CD8-positive, alpha-beta memory T cell (primary cell): ENCODE measurements at regions not wholly inside any gene's neighbourhood (a gene's known extent, or its start where the extent isn't known, plus 50 kb on each side); places are given as distances from the start of the nearest gene placed in this dataset.
"Not testable (repeated sequence)": the region's sequence is repeated elsewhere in the genome, so short reads cannot be mapped to it uniquely, and the experiment has no call there.

ENCODE experiments used
- CTCF ChIA-PET: fragments of 350-600 bp; sonication (Branson Sonifier 250); formaldehyde crosslinking; loops from one replicate; lab custom pipeline; 2021; ENCODE audit warnings: antibody characterized with exemption; lab: Charles Lee
- POLR2A ChIA-PET: fragments of 350-600 bp; sonication (Branson Sonifier 250); formaldehyde crosslinking; loops from one replicate; lab custom pipeline; 2021; ENCODE audit warnings: antibody characterized with exemption; lab: Charles Lee
- DNase-seq, 5 donors: peaks; one replicate each; pipeline versions ENCODE4 v3.0.0 to v3.0.0-alpha.2; 2020 to 2022; ENCODE audit warnings: mixed read lengths in 1 of 5
- H3K27ac ChIP-seq: one replicate; pipeline ENCODE4 v1.7.0; 2013; ENCODE audit warnings: low read depth, mild to moderate bottlenecking, low read length, moderate library complexity
- H3K27me3 ChIP-seq: 2 replicates; pipeline ENCODE4 v1.7.0; 2013; ENCODE audit warnings: low read length, mild to moderate bottlenecking; ENCODE audit not compliant: insufficient read depth, poor library complexity, severe bottlenecking
- H3K36me3 ChIP-seq: 2 replicates; pipeline ENCODE4 v1.7.0; 2013; ENCODE audit warnings: mild to moderate bottlenecking, low read length, moderate library complexity; ENCODE audit not compliant: insufficient read depth
- H3K4me1 ChIP-seq: 2 replicates; pipeline ENCODE4 v1.7.0; 2013; ENCODE audit warnings: mild to moderate bottlenecking, low read length, moderate library complexity; ENCODE audit not compliant: insufficient read depth
- H3K4me3 ChIP-seq: 2 replicates; pipeline ENCODE4 v1.7.0; 2013; ENCODE audit warnings: mild to moderate bottlenecking, low read length
- H3K9me3 ChIP-seq: 2 replicates; pipeline ENCODE4 v1.7.0; 2013; ENCODE audit warnings: mild to moderate bottlenecking, low read length
- H3K27ac Mint-ChIP-seq, 8 donors: one replicate each; pipeline ENCODE4 v1.8.0; 2020 to 2021; ENCODE audit warnings: mixed read lengths in 8 of 8, mild to moderate bottlenecking in 6 of 8, inconsistent platforms in 3 of 8, moderate library complexity in 3 of 8
- H3K27me3 Mint-ChIP-seq, 2 donors: one replicate each; pipeline ENCODE4 v1.8.0; 2020 to 2021; ENCODE audit warnings: mixed read lengths in 2 of 2, mild to moderate bottlenecking in 1 of 2, moderate library complexity in 1 of 2
- H3K36me3 Mint-ChIP-seq, 3 donors: one replicate each; pipeline ENCODE4 v1.8.0; 2020 to 2021; ENCODE audit warnings: mixed read lengths in 3 of 3, inconsistent platforms in 1 of 3, mild to moderate bottlenecking in 1 of 3
- H3K4me1 Mint-ChIP-seq, 3 donors: one replicate each; pipeline ENCODE4 v1.8.0; 2020 to 2021; ENCODE audit warnings: mixed read lengths in 3 of 3, inconsistent platforms in 1 of 3, mild to moderate bottlenecking in 1 of 3
- H3K4me3 Mint-ChIP-seq, 7 donors: one replicate each; pipeline ENCODE4 v1.8.0; 2020 to 2021; ENCODE audit warnings: mixed read lengths in 7 of 7, mild to moderate bottlenecking in 6 of 7, moderate library complexity in 4 of 7, inconsistent platforms in 2 of 7
- H3K9me3 Mint-ChIP-seq, 5 donors: one replicate each; pipeline ENCODE4 v1.8.0; 2020 to 2022; ENCODE audit warnings: mixed read lengths in 5 of 5, mild to moderate bottlenecking in 3 of 5, moderate library complexity in 2 of 5, inconsistent platforms in 1 of 5

DNA sequence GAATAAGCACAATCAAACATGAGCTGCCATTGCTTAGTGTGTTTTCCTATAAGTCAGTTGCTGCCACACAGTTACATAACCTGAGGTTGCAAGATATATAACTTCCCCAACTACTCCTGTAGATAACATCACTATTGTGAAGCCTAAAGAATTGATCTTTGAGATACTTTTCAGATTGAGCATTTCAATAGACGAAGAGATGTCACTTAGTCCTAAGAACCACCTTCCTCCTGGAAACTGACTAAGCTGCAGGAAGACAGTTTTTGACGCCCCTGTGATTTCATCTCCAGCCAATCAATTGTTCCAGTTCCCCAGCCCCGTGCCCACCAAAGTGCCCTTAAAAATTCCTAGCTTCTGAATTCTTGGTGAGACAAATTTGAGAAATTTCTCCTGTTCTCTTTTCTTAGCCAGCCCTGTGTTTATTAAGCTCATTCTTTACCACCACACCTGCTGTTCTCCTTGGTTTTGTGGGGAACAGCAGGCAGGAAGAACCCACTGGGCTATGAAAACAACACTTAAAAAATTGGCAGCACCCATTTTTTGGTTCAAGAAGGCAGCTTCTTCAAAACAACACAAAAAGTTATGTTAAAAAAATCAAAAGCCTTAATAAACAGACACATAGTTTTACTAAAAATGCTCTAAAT, 317.1 kb upstream of the PABPC4L start:
- Histone ChIP-seq H3K4me3 (no peak overlapping the region), H3K9me3 (no peaks in the 10 kb centered on the region), H3K27me3 (no peaks in the 10 kb centered on the region), H3K4me1 (no peaks in the 10 kb centered on the region), H3K27ac (no peak overlapping the region), H3K36me3 (no peaks in the 10 kb centered on the region)
- H3K27me3 Mint-ChIP-seq, result no peaks in the 10 kb centered on the region
- H3K9me3 Mint-ChIP-seq, result peaks cover 0 to 15% (median 9%) of the 10 kb centered on the region in 5 donors
- CTCF ChIA-PET, result no interaction called here
- no peak overlapping the region for H3K27ac Mint-ChIP-seq
- DNase-seq, result no peak
- no peak overlapping the region for H3K4me3 Mint-ChIP-seq
- POLR2A ChIA-PET, result no interaction called here
- H3K4me1 Mint-ChIP-seq, result no peaks in the 10 kb centered on the region
- H3K36me3 Mint-ChIP-seq, result no peaks in the 10 kb centered on the region

DNA sequence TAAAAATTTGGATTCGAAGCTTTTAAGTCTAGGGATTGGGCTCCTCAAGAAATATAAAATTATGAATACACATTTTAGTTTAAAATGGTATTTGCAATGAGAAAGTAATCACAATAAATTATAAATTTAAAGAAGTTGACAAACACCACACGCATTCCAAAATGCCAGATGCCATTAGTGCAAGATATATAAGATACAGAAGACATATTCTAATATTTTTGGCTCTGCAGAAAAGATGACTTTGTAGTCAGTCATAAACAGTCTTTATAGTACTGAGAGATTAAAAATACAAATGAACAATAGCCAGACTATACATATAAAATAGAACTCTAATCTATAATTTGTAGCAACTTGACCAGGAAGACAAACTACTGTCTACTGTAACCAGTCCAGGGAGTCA, 309.0 kb upstream of the PABPC4L start:
- H3K27ac Mint-ChIP-seq, result no peak overlapping the region
- Histone ChIP-seq H3K27ac (no peak overlapping the region), H3K4me3 (no peak overlapping the region), H3K27me3 (no peaks in the 10 kb centered on the region), H3K4me1 (no peaks in the 10 kb centered on the region), H3K36me3 (no peaks in the 10 kb centered on the region), H3K9me3 (no peaks in the 10 kb centered on the region)
- H3K4me3 Mint-ChIP-seq, result no peak overlapping the region
- ChIA-PET CTCF (no interaction called here), POLR2A (no interaction called here)
- no peak for DNase-seq
- no peaks in the 10 kb centered on the region for H3K36me3 Mint-ChIP-seq
- H3K4me1 Mint-ChIP-seq, result no peaks in the 10 kb centered on the region
- H3K27me3 Mint-ChIP-seq, result no peaks in the 10 kb centered on the region
- peaks cover 0 to 27% (median 8%) of the 10 kb centered on the region in 5 donors for H3K9me3 Mint-ChIP-seq

DNA sequence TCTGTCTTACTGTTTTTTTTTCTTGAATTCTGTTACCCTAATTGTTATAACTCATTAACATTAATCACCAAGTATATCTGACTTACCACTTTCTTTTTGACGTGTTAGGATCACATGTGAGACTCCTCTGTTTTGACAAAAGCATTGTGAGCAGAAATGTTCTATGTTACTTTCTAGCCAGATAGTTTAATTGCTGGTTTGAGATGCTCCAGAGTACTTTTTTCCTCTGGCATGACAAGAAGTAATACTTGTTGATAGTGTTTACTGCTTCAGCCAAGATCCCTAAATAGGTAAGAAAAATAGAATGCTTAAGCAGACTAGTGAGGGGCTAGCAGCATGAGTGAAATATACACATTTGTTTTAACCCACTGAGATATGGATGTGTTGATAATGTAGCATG, 303.9 kb upstream of the PABPC4L start:
- CTCF ChIA-PET, result no interaction called here
- Mint-ChIP-seq H3K27ac (no peak overlapping the region), H3K4me1 (no peaks in the 10 kb centered on the region)

DNA sequence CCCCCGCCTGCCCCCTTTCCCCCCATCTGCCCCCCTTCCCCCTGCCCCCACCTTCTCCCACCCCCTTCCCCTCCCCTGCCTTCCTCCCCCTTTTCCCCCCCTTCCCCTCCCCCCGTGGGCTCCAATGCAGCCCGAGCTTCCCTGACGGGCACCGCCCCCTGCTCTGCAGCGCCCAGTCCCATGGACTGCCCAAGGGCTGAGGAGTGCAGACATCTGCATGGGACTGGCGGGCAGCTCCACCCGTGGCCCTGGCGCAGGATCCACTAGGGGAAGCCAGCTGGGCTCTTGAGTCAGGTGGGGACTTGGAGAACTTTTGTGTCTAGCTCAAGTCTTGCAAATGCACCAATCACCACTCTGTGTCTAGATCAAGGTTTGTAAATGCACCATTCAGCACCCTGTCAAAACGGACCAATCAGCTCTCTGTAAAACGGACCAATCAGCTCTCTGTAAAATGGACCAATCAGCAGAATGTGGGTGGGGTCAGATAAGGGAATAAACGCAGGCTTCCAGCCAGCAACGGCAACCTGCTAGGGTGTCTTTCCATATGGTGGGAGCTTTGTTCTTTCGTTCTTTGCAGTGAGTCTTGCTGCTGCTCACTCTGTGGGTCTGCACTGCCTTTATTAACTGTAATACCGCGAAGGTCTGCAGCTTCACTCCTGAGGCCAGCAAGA, 300.5 kb upstream of the PABPC4L start:
- no peak overlapping the region for H3K4me3 Mint-ChIP-seq

More for the DNA sequence above, 303.9 kb upstream of the PABPC4L start:
- H3K27ac ChIP-seq, result no peak overlapping the region
- Mint-ChIP-seq H3K36me3 (no peaks in the 10 kb centered on the region), H3K27me3 (no peaks in the 10 kb centered on the region), H3K4me3 (no peak overlapping the region), H3K9me3 (peaks cover 4 to 36% (median 10%) of the 10 kb centered on the region in 5 donors)
- H3K4me3 ChIP-seq, result no peak overlapping the region
- H3K9me3 ChIP-seq, result no peaks in the 10 kb centered on the region
- H3K36me3 ChIP-seq, result no peaks in the 10 kb centered on the region
- H3K27me3 ChIP-seq, result no peaks in the 10 kb centered on the region
- no peaks in the 10 kb centered on the region for H3K4me1 ChIP-seq
- POLR2A ChIA-PET, result no interaction called here
- DNase-seq, result no peak

DNA sequence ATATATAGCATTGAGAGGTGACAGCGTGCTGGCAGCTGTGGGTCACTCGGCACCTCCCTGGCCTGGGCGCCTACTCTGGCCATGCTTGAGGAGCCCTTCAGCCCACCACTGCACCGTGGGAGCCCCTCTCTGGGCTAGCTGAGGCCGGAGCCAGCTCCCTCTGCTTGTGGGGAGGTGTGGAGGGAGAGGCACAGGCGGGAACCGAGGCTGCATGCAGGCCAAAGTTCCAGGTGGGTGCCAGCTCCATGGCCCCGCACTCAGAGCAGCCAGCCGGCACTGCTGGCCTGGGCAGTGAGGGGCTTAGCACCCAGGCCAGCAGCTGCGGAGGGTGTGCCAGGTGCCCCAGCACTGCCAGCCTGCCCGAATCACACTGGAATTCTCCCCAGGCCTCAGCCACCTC, 299.9 kb upstream of the PABPC4L start:
- CTCF ChIA-PET, DNase-seq, H3K36me3 ChIP-seq, H3K4me1 Mint-ChIP-seq, H3K4me1 ChIP-seq, H3K27ac ChIP-seq, H3K4me3 ChIP-seq, POLR2A ChIA-PET, H3K4me3 Mint-ChIP-seq, H3K36me3 Mint-ChIP-seq, H3K27ac Mint-ChIP-seq, H3K27me3 Mint-ChIP-seq, H3K27me3 ChIP-seq, H3K9me3 ChIP-seq: not testable (repeated sequence)
- H3K9me3 Mint-ChIP-seq, result peaks cover 1 to 37% (median 7%) of the 10 kb centered on the region in 5 donors

More for the DNA sequence above, 300.5 kb upstream of the PABPC4L start:
- no peak overlapping the region for H3K27ac Mint-ChIP-seq
- Histone ChIP-seq H3K36me3 (no peaks in the 10 kb centered on the region), H3K4me3 (no peak overlapping the region), H3K27me3 (no peaks in the 10 kb centered on the region), H3K27ac (no peak overlapping the region), H3K4me1 (no peaks in the 10 kb centered on the region), H3K9me3 (no peaks in the 10 kb centered on the region)
- ChIA-PET CTCF (no interaction called here), POLR2A (no interaction called here)
- peaks cover 1 to 33% (median 5%) of the 10 kb centered on the region in 5 donors for H3K9me3 Mint-ChIP-seq
- no peak for DNase-seq
- no peaks in the 10 kb centered on the region for H3K36me3 Mint-ChIP-seq
- H3K4me1 Mint-ChIP-seq, result no peaks in the 10 kb centered on the region
- no peaks in the 10 kb centered on the region for H3K27me3 Mint-ChIP-seq

DNA sequence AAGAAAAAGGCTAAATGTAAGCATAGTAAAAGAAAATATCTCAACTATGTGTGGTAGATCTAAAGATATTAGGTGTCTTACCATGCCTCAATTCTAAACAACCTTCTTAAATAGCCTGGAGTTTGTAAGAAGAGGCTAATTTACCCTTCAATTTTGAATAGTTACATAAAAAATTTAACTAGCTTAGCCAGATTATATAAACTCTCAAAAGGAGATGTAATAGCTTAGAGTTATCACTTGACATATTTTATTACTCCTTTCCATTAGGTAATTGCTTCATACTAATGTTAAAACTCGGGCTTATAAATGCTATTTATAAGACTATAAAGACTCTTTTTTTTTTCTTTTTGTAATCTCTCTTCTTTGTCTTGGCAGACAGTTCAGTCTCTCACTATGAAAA, 297.5 kb upstream of the PABPC4L start:
- Histone ChIP-seq H3K4me3 (no peak overlapping the region), H3K27me3 (no peaks in the 10 kb centered on the region), H3K9me3 (no peaks in the 10 kb centered on the region), H3K4me1 (no peaks in the 10 kb centered on the region), H3K27ac (no peak overlapping the region), H3K36me3 (no peaks in the 10 kb centered on the region)
- Mint-ChIP-seq H3K9me3 (peaks cover 1 to 42% (median 11%) of the 10 kb centered on the region in 5 donors), H3K36me3 (no peaks in the 10 kb centered on the region), H3K4me1 (no peaks in the 10 kb centered on the region), H3K4me3 (no peak overlapping the region), H3K27me3 (no peaks in the 10 kb centered on the region), H3K27ac (no peak overlapping the region)
- ChIA-PET CTCF (no interaction called here), POLR2A (no interaction called here)
- DNase-seq, result no peak

DNA sequence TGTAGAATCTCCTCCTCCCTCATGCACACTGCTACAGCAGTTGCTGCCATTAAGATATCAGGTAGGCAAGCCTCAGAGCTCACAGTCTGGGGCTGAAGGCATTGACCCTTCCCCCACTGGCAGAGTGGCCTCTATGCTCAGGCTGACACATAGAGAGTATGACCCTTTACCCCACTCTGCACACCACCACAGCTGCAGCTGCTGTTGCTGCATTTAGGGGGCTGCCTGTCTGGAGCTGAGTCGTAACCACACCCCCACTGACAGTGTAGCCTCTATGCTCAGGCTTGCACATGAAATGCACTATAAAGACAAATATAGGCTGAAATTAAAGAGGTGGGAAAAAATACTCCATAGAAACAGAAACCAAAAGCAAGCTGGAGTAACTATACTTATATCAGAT, 289.3 kb upstream of the PABPC4L start:
- Mint-ChIP-seq H3K27ac (no peak overlapping the region), H3K36me3 (no peaks in the 10 kb centered on the region), H3K9me3 (peaks cover 0 to 32% (median 20%) of the 10 kb centered on the region in 5 donors), H3K4me1 (no peaks in the 10 kb centered on the region), H3K27me3 (peaks cover 0 to 3% of the 10 kb centered on the region in 2 donors), H3K4me3 (no peak overlapping the region)
- Histone ChIP-seq H3K4me3 (no peak overlapping the region), H3K36me3 (no peaks in the 10 kb centered on the region), H3K27me3 (no peaks in the 10 kb centered on the region), H3K4me1 (no peaks in the 10 kb centered on the region), H3K9me3 (no peaks in the 10 kb centered on the region), H3K27ac (no peak overlapping the region)
- POLR2A ChIA-PET, result no interaction called here
- CTCF ChIA-PET, result no interaction called here
- DNase-seq, result no peak

DNA sequence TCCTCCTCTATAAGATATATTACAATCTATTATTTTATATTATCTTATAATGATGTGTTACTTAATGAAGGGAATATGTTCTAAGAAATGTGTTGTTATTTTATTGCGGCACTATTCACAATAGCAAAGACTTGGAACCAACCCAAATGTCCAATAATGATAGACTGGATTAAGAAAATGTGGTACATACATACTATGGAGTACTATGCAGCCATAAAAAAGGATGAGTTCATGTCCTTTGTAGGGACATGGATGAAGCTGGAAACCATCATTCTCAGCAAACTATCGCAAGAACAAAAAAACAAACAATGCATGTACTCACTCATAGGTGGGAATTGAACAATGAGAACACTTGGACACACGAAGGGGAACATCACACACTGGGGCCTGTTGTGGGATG, 281.9 kb upstream of the PABPC4L start:
- POLR2A ChIA-PET, H3K9me3 ChIP-seq, H3K27me3 ChIP-seq, H3K27me3 Mint-ChIP-seq, H3K4me1 Mint-ChIP-seq, H3K27ac ChIP-seq, DNase-seq, H3K27ac Mint-ChIP-seq, H3K4me1 ChIP-seq, H3K36me3 Mint-ChIP-seq, CTCF ChIA-PET, H3K36me3 ChIP-seq, H3K4me3 Mint-ChIP-seq, H3K4me3 ChIP-seq: not testable (repeated sequence)
- H3K9me3 Mint-ChIP-seq, result peaks cover 1 to 27% (median 17%) of the 10 kb centered on the region in 5 donors
